ENCODE measurements at regions not wholly inside any gene's neighbourhood (a gene's known extent, or its start where the extent isn't known, plus 50 kb on each side); places are given as distances from the start of the nearest gene placed in this dataset.
"Not testable (repeated sequence)": the region's sequence is repeated elsewhere in the genome, so short reads cannot be mapped to it uniquely, and the experiment has no call there.

- TF ChIP-seq CTCF (IDR thresholded peaks at IDR 0.05; ENCODE audit: low read depth, low read length, poor library complexity, severe bottlenecking); EZH2phosphoT487 (IDR thresholded peaks at IDR 0.05; ENCODE audit: borderline replicate concordance, low read length): not testable (repeated sequence)
Measured at GRCh38 chr2:88986721-88987330, 295.4 kb downstream of the RPIA start.

Data from DOHH2 (cell line).